Smooth muscle cell (in vitro differentiated cells): ENCODE measurements at regions not wholly inside any gene's neighbourhood (a gene's known extent, or its start where the extent isn't known, plus 50 kb on each side); places are given as distances from the start of the nearest gene placed in this dataset.

ENCODE experiments used
- DNase-seq: peaks from one replicate; lab custom pipeline; 2025; ENCODE audit not compliant: unreplicated experiment; lab: John Stamatoyannopoulos, UW
- H2AFZ ChIP-seq: fragments of 200-600 bp; sonication (generic); 2 replicates; pipeline ENCODE4 v1.6.0; 2016; ENCODE audit warnings: antibody characterized with exemption, low read depth, mild to moderate bottlenecking
- H3F3A ChIP-seq: fragments of 200-600 bp; sonication (generic); 2 replicates; pipeline ENCODE4 v1.6.0; 2017; ENCODE audit warnings: antibody characterized with exemption, low read depth
- H3K27ac ChIP-seq: fragments of 200-600 bp; sonication (generic); 2 replicates; pipeline ENCODE4 v1.5.1; 2016; ENCODE audit warnings: low read depth, mild to moderate bottlenecking
- H3K27me3 ChIP-seq: fragments of 200-600 bp; sonication (generic); 2 replicates; pipeline ENCODE4 v1.6.1; 2016; ENCODE audit warnings: low read depth, mild to moderate bottlenecking
- H3K36me3 ChIP-seq: fragments of 200-600 bp; sonication (generic); 2 replicates; pipeline ENCODE4 v1.5.1; 2016; ENCODE audit warnings: low read depth
- H3K4me1 ChIP-seq: fragments of 200-600 bp; sonication (generic); 2 replicates; pipeline ENCODE4 v1.5.1; 2016; ENCODE audit warnings: low read depth
- H3K4me2 ChIP-seq: fragments of 200-600 bp; sonication (generic); 2 replicates; pipeline ENCODE4 v1.6.0; 2016; ENCODE audit warnings: mild to moderate bottlenecking
- H3K4me3 ChIP-seq: fragments of 200-600 bp; sonication (generic); 2 replicates; pipeline ENCODE4 v1.5.1; 2016; ENCODE audit warnings: mild to moderate bottlenecking
- H3K79me2 ChIP-seq: fragments of 200-600 bp; sonication (generic); 2 replicates; pipeline ENCODE4 v1.6.0; 2016; ENCODE audit warnings: low read depth, mild to moderate bottlenecking
- H3K9ac ChIP-seq: fragments of 200-600 bp; sonication (generic); 2 replicates; pipeline ENCODE4 v1.6.0; 2016; ENCODE audit warnings: low read depth
- H3K9me3 ChIP-seq: fragments of 200-600 bp; sonication (generic); replicated peaks from 2 replicates; pipeline ENCODE4 v1.5.1; 2016; ENCODE audit warnings: low read depth
- H4K20me1 ChIP-seq: fragments of 200-600 bp; sonication (generic); 2 replicates; pipeline ENCODE4 v1.6.0; 2016; ENCODE audit warnings: low read depth
- WGBS: methylation state at CpG from one replicate; pipeline ENCODE4 v1.1.7; 2016; ENCODE audit warnings: low lambda C conversion rate; 5-methylcytosine and 5-hydroxymethylcytosine counted together
- TF ChIP-seq, protein P1 (sequence below): fragments of 200-600 bp; sonication (generic); IDR thresholded peaks from 2 replicates; pipeline ENCODE4 v1.5.1; 2017; ENCODE audit warnings: borderline replicate concordance, mild to moderate bottlenecking, antibody characterized with exemption; ENCODE audit not compliant: insufficient read depth, poor library complexity, severe bottlenecking

DNA sequence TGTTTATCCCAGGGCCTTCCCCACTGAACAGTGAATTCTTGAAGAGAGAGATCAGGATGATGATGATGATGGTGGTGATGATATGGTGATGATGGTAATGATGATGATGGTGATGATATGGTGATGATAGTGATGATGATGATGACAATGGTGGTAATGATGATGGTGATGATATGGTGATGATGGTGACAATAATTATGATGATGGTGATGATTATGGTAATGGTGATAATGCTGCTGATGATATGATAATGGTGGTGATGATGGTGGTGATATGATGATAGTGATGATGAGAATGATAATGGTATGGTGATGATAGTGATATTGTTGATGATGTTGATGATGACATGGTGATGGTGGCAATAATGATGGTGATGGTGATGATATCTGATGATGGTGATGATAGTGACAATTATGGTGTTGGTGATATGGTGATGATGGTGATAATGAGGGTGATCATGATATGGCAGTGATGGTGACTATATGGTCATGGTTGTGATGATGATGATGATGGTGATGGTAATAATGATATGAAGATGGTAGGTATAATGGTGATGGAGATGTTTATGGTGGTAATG is 99.9 kb downstream of the HAPSTR1 start:
- no peaks in the 10 kb centered on the region for H4K20me1 ChIP-seq
- no peak overlapping the region for H2AFZ ChIP-seq
- peaks cover 32% of the 10 kb centered on the region for H3K27me3 ChIP-seq
- H3K27ac ChIP-seq = no peak overlapping the region
- H3K79me2 ChIP-seq = no peaks in the 10 kb centered on the region
- no peaks in the 10 kb centered on the region for H3K9me3 ChIP-seq
- DNase-seq = no peak
- TF ChIP-seq, protein P1, sequence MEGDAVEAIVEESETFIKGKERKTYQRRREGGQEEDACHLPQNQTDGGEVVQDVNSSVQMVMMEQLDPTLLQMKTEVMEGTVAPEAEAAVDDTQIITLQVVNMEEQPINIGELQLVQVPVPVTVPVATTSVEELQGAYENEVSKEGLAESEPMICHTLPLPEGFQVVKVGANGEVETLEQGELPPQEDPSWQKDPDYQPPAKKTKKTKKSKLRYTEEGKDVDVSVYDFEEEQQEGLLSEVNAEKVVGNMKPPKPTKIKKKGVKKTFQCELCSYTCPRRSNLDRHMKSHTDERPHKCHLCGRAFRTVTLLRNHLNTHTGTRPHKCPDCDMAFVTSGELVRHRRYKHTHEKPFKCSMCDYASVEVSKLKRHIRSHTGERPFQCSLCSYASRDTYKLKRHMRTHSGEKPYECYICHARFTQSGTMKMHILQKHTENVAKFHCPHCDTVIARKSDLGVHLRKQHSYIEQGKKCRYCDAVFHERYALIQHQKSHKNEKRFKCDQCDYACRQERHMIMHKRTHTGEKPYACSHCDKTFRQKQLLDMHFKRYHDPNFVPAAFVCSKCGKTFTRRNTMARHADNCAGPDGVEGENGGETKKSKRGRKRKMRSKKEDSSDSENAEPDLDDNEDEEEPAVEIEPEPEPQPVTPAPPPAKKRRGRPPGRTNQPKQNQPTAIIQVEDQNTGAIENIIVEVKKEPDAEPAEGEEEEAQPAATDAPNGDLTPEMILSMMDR = no peak
- no peak overlapping the region for H3K4me2 ChIP-seq
- no peaks in the 10 kb centered on the region for H3K36me3 ChIP-seq
- H3K4me3 ChIP-seq = no peak overlapping the region
- no peaks in the 10 kb centered on the region for H3F3A ChIP-seq
- no peak overlapping the region for H3K9ac ChIP-seq
- no peaks in the 10 kb centered on the region for H3K4me1 ChIP-seq

DNA sequence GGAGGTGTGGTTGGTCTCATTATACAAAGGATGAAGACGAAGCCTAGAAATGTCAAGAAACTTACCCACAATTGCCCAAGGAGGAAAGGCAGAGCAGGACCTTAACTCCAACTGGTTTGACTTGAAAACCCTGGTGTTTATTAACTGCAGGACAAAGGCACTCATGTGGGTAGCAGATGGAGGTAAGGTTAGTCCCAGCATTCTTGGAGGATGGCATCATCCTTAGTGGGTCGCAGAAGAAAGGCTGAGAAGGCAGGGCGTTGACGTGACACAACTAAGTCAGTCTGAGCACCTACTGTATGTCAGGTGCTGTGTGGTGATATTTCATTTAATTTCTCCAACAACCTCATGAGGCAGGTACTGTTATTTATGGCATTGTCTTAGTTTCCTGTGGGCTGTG is 101.3 kb downstream of the HAPSTR1 start:
- no peak for DNase-seq
- no peak overlapping the region for H3K4me3 ChIP-seq
- H3K4me1 ChIP-seq = no peaks in the 10 kb centered on the region
- H3K36me3 ChIP-seq = no peaks in the 10 kb centered on the region
- H3K27me3 ChIP-seq = peaks cover 29% of the 10 kb centered on the region
- no peaks in the 10 kb centered on the region for H3F3A ChIP-seq
- TF ChIP-seq, protein P1 = no peak
- WGBS = 37% methylated on average over 4 of the region's 4 CpGs
- no peaks in the 10 kb centered on the region for H3K9me3 ChIP-seq
- H4K20me1 ChIP-seq = no peaks in the 10 kb centered on the region
- H3K79me2 ChIP-seq = no peaks in the 10 kb centered on the region
- no peak overlapping the region for H2AFZ ChIP-seq
- no peak overlapping the region for H3K27ac ChIP-seq
- no peak overlapping the region for H3K9ac ChIP-seq
- no peak overlapping the region for H3K4me2 ChIP-seq

DNA sequence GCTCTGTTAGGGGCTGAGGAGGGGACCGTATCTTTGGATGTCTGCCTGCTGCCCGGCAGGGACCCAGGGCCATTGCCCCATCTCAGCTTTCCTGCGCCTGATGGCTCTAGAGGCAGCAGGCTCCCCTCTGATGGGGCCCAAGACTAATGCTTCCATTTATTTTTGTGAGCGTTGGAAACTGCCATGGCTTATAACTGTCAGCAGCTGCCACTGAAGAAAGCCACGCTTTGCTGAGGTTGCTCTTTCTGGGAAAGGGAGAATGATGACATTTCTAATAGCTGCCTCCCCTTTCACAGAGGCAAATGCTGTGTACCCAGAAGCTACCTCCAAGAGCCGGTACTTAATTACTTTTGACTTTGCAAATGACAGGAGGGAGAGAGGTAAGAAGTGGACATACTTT is 103.8 kb downstream of the HAPSTR1 start:
- WGBS = 24% methylated on average over 6 of the region's 6 CpGs
- H3K4me1 ChIP-seq = no peaks in the 10 kb centered on the region
- no peak overlapping the region for H3K4me3 ChIP-seq
- no peaks in the 10 kb centered on the region for H3K79me2 ChIP-seq
- peak; percentile 7 for DNase-seq
- peaks cover 12% of the 10 kb centered on the region for H3K27me3 ChIP-seq
- H3K27ac ChIP-seq = no peak overlapping the region
- H3K9me3 ChIP-seq = no peaks in the 10 kb centered on the region
- TF ChIP-seq, protein P1 = no peak
- H2AFZ ChIP-seq = no peak overlapping the region
- H3K36me3 ChIP-seq = no peaks in the 10 kb centered on the region
- no peaks in the 10 kb centered on the region for H3F3A ChIP-seq
- H4K20me1 ChIP-seq = no peaks in the 10 kb centered on the region
- H3K9ac ChIP-seq = no peak overlapping the region
- no peak overlapping the region for H3K4me2 ChIP-seq

DNA sequence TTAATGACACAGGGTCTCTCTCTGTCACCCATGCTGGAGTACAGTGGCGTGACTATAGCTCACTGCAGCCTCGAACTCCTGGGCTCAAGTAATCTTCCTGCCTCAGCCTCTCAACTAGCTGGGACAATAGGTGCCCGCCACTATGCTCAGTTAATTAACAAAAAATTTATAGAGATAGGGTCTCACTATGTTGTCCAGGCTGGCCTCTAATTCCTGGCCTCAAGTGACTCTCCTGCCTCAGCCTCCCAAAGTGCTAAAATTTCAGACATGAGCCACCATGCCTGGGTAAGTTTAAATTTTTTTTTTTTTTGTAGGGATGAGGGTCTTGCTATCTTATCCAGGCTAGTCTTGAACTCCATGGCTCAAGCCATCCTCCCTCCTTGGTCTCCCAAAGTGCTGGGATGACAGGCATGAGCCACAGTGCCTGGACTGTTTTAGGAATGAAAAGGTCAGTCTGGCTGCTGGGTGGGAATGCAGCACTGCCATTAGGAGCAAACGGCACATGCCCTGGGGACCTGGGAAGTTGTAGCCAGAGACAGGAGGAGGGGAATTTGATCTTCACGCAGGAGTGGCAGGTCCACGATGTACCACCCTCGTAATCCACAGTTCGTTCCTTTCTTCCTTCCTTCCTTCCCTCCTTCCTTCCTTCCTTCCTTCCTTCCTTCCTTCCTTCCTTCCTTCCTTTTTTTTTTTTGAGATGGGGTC is 106.7 kb downstream of the HAPSTR1 start:
- Histone ChIP-seq H3K79me2 (no peaks in the 10 kb centered on the region), H2AFZ (no peak overlapping the region), H3F3A (no peaks in the 10 kb centered on the region), H3K4me1 (no peaks in the 10 kb centered on the region), H4K20me1 (no peaks in the 10 kb centered on the region), H3K9ac (no peak overlapping the region), H3K9me3 (no peaks in the 10 kb centered on the region), H3K27me3 (peaks cover 13% of the 10 kb centered on the region), H3K36me3 (no peaks in the 10 kb centered on the region), H3K4me3 (no peak overlapping the region), H3K27ac (no peak overlapping the region), H3K4me2 (no peak overlapping the region)
- no peak for DNase-seq
- TF ChIP-seq, protein P1 = no peak
- WGBS = 89% methylated on average over 8 of the region's 8 CpGs
